ENCODE measurements at regions not wholly inside any gene's neighbourhood (a gene's known extent, or its start where the extent isn't known, plus 50 kb on each side); places are given as distances from the start of the nearest gene placed in this dataset.

DNA sequence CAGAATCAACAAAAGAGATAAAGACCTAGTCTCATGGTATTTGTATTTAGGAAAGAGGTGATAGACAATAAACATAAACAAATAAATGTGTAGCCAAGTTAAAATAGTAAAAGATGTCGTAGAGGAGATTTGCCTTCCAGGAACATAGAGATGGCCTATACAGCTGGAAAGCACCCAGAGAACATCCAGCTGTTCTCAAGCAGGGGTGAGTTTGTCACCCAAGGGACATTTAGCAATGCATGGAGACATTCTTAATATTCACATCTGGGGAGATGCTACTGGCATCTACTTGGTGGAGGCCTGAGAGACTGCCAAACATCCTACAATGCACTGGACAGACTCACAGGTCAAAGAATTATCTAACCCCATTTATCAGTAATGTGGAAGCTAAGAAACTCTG lies 88.3 kb downstream of the C11orf87 start:
- TF ChIP-seq YY1 (IDR thresholded peaks at IDR 0.05; ENCODE audit: low read depth) = no peak

DNA sequence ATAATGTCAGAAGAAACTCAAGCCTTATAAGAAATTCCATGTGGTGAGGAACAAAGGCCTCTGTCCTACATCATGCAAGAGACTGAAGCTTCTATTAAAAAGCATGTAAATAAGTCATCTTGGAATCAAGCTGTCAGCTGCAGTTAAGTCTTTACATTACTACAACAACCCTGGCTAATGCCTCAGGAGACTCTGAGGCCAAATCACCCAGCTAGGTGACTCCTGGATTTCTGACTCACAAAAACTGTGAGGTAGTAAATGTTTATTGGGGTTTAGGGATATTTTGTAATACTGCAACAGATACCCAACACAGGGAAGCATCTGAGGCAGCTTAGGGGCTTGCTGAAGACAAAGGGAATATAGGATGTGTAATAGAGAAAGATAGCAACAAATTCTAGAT lies 89.6 kb downstream of the C11orf87 start:
- TF ChIP-seq YY1 (IDR thresholded peaks at IDR 0.05; ENCODE audit: low read depth) (no peak), CEBPB (IDR thresholded peaks at IDR 0.05) (no peak), RAD21 (IDR thresholded peaks at IDR 0.05; ENCODE audit: low read depth) (no peak), ZBTB7A (IDR thresholded peaks at IDR 0.05; ENCODE audit: low read depth) (no peak), TEAD4 (IDR thresholded peaks at IDR 0.05) (no peak), FOXM1 (IDR thresholded peaks at IDR 0.05; ENCODE audit: borderline replicate concordance, low read depth) (no peak), EP300 (IDR thresholded peaks at IDR 0.05; ENCODE audit: borderline replicate concordance) (no peak), CREB1 (IDR thresholded peaks at IDR 0.05; ENCODE audit: low read depth) (no peak), EGR1 (IDR thresholded peaks at IDR 0.05) (no peak), TAF1 (IDR thresholded peaks at IDR 0.05; ENCODE audit: low read depth) (no peak), TCF12 (IDR thresholded peaks at IDR 0.05; ENCODE audit: low read depth) (no peak), NFIC (IDR thresholded peaks at IDR 0.05) (no peak)
- TF ChIP-seq, protein P1, sequence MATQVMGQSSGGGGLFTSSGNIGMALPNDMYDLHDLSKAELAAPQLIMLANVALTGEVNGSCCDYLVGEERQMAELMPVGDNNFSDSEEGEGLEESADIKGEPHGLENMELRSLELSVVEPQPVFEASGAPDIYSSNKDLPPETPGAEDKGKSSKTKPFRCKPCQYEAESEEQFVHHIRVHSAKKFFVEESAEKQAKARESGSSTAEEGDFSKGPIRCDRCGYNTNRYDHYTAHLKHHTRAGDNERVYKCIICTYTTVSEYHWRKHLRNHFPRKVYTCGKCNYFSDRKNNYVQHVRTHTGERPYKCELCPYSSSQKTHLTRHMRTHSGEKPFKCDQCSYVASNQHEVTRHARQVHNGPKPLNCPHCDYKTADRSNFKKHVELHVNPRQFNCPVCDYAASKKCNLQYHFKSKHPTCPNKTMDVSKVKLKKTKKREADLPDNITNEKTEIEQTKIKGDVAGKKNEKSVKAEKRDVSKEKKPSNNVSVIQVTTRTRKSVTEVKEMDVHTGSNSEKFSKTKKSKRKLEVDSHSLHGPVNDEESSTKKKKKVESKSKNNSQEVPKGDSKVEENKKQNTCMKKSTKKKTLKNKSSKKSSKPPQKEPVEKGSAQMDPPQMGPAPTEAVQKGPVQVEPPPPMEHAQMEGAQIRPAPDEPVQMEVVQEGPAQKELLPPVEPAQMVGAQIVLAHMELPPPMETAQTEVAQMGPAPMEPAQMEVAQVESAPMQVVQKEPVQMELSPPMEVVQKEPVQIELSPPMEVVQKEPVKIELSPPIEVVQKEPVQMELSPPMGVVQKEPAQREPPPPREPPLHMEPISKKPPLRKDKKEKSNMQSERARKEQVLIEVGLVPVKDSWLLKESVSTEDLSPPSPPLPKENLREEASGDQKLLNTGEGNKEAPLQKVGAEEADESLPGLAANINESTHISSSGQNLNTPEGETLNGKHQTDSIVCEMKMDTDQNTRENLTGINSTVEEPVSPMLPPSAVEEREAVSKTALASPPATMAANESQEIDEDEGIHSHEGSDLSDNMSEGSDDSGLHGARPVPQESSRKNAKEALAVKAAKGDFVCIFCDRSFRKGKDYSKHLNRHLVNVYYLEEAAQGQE (IDR thresholded peaks at IDR 0.05; ENCODE audit: low read depth) = no peak
- TF ChIP-seq, protein P2, sequence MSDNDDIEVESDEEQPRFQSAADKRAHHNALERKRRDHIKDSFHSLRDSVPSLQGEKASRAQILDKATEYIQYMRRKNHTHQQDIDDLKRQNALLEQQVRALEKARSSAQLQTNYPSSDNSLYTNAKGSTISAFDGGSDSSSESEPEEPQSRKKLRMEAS (IDR thresholded peaks at IDR 0.05) = no peak
- TF ChIP-seq, protein P3, sequence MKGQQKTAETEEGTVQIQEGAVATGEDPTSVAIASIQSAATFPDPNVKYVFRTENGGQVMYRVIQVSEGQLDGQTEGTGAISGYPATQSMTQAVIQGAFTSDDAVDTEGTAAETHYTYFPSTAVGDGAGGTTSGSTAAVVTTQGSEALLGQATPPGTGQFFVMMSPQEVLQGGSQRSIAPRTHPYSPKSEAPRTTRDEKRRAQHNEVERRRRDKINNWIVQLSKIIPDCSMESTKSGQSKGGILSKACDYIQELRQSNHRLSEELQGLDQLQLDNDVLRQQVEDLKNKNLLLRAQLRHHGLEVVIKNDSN (IDR thresholded peaks at IDR 0.05) = no peak

DNA sequence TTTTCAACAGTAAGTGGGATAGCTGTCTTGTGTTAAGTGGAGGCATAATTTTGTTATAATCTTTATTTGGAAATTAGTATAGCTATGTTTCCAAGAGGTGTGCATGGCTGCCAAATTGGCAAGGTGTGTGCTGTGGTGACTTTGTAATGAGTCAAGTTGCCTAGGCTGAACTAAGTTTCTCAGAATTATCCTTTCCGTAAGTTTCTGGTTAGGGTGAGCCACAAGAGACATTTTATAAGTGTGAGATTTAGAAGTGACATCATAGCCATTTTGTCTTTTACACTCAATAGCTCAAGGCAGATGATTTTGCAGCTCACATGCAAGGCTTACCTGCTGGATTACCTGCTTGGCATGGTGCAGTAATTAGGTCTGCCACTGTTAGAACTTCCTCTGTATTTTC lies 90.3 kb downstream of the C11orf87 start:
- no peak for TF ChIP-seq CEBPB (IDR thresholded peaks at IDR 0.05)
- no peak for TF ChIP-seq TEAD4 (IDR thresholded peaks at IDR 0.05)
- TF ChIP-seq CREB1 (IDR thresholded peaks at IDR 0.05; ENCODE audit: low read depth) = no peak
- no peak for TF ChIP-seq EGR1 (IDR thresholded peaks at IDR 0.05)
- no peak for TF ChIP-seq RAD21 (IDR thresholded peaks at IDR 0.05; ENCODE audit: low read depth)
- TF ChIP-seq, protein P1 (IDR thresholded peaks at IDR 0.05; ENCODE audit: low read depth) = no peak
- TF ChIP-seq, protein P3 (IDR thresholded peaks at IDR 0.05) = no peak
- no peak for TF ChIP-seq NFIC (IDR thresholded peaks at IDR 0.05)
- no peak for TF ChIP-seq TAF1 (IDR thresholded peaks at IDR 0.05; ENCODE audit: low read depth)
- TF ChIP-seq FOXM1 (IDR thresholded peaks at IDR 0.05; ENCODE audit: borderline replicate concordance, low read depth) = no peak
- TF ChIP-seq ZBTB7A (IDR thresholded peaks at IDR 0.05; ENCODE audit: low read depth) = no peak
- no peak for TF ChIP-seq YY1 (IDR thresholded peaks at IDR 0.05; ENCODE audit: low read depth)
- TF ChIP-seq TCF12 (IDR thresholded peaks at IDR 0.05; ENCODE audit: low read depth) = no peak
- TF ChIP-seq EP300 (IDR thresholded peaks at IDR 0.05; ENCODE audit: borderline replicate concordance) = no peak
- TF ChIP-seq, protein P2 (IDR thresholded peaks at IDR 0.05) = no peak

DNA sequence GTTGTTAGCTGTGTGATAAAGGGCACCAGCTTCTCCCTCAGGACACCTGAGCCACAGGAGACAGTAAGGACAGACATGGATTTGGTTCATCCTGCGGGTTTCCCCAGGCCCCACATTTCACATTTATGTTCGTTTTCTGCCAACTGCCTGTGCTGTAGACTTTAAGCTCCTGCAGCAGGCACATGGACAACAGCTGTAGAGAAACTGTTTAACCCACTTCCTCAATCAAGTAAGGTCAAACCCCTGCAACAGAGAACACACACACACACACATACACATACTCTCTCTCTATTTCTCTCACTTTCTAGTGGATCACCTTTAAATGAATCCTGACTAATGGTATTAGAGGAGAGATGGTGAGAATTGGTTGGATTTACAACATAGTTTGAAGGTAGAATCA lies 90.7 kb downstream of the C11orf87 start:
- TF ChIP-seq, protein P2 (IDR thresholded peaks at IDR 0.05) = no peak
- TF ChIP-seq TAF1 (IDR thresholded peaks at IDR 0.05; ENCODE audit: low read depth) (no peak), FOXM1 (IDR thresholded peaks at IDR 0.05; ENCODE audit: borderline replicate concordance, low read depth) (no peak), ZBTB7A (IDR thresholded peaks at IDR 0.05; ENCODE audit: low read depth) (no peak), YY1 (IDR thresholded peaks at IDR 0.05; ENCODE audit: low read depth) (no peak), NFIC (IDR thresholded peaks at IDR 0.05) (no peak)
- TF ChIP-seq, protein P1 (IDR thresholded peaks at IDR 0.05; ENCODE audit: low read depth) = no peak

Measured in Ishikawa (cell line).